ENCODE measurements at regions not wholly inside any gene's neighbourhood (a gene's known extent, or its start where the extent isn't known, plus 50 kb on each side); places are given as distances from the start of the nearest gene placed in this dataset.

DNA sequence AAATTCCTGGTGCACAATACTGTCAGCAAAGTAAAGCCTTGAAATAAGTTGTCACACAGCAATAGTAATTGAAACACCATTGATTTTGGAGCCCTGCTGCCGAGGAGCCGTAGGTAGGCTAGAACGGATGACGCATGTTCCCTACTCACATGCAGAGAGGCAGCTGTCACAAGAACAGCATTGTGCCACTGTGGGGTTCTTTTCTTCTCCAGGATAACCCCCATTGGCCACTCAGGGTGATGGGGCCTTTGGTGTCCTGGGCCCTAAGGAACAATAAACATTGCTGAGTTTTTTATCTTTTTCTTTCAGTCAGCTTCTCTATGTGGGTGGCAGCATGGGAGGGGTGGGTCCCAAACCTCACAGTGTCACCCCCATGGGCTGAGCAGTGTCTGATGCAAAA lies 542.3 kb downstream of the BCOR start:
- no peak for DNase-seq (ENCODE audit: low spot score)
- Histone ChIP-seq H3K27ac (no peak overlapping the region), H3K9me3 (peaks cover 0 to 9% of the 10 kb centered on the region in 2 donors), H3K4me1 (no peaks in the 10 kb centered on the region), H3K27me3 (no peaks in the 10 kb centered on the region), H3K36me3 (no peaks in the 10 kb centered on the region), H3K4me3 (no peak overlapping the region)
- TF ChIP-seq, protein P1, sequence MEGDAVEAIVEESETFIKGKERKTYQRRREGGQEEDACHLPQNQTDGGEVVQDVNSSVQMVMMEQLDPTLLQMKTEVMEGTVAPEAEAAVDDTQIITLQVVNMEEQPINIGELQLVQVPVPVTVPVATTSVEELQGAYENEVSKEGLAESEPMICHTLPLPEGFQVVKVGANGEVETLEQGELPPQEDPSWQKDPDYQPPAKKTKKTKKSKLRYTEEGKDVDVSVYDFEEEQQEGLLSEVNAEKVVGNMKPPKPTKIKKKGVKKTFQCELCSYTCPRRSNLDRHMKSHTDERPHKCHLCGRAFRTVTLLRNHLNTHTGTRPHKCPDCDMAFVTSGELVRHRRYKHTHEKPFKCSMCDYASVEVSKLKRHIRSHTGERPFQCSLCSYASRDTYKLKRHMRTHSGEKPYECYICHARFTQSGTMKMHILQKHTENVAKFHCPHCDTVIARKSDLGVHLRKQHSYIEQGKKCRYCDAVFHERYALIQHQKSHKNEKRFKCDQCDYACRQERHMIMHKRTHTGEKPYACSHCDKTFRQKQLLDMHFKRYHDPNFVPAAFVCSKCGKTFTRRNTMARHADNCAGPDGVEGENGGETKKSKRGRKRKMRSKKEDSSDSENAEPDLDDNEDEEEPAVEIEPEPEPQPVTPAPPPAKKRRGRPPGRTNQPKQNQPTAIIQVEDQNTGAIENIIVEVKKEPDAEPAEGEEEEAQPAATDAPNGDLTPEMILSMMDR (IDR thresholded peaks at IDR 0.05), result no peak

GRCh38 chrX:39556056-39556455 lies 541.7 kb downstream of the BCOR start:
- Histone ChIP-seq H3K9me3 (peaks cover 0 to 9% of the 10 kb centered on the region in 2 donors), H3K27me3 (no peaks in the 10 kb centered on the region), H3K4me3 (no peak overlapping the region), H3K36me3 (no peaks in the 10 kb centered on the region), H3K27ac (no peak overlapping the region), H3K4me1 (no peaks in the 10 kb centered on the region)
- no peak for DNase-seq (ENCODE audit: low spot score)
- TF ChIP-seq, protein P1 (IDR thresholded peaks at IDR 0.05), result no peak

DNA sequence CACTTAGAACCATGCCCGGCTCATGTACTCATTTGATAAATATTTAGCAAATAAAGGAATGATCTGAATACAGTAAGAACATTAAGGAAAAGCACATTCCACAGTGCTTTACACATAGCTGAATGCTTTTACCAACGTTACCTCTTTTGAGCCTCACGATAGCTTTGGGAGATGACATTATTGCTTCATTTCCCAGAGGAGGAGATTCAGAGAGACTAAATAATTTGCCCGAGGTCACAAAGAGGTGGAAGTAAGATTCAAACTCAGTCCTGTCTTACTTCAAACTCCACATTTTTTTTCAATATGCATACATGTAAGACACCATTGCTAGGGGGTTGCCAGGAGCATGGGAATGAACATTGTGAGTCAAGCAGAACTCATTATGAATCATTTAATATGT lies 538.5 kb downstream of the BCOR start:
- DNase-seq (ENCODE audit: low spot score), result no peak
- no peaks in the 10 kb centered on the region for H3K36me3 ChIP-seq
- no peaks in the 10 kb centered on the region for H3K4me1 ChIP-seq
- no peak overlapping the region for H3K4me3 ChIP-seq
- no peaks in the 10 kb centered on the region for H3K27me3 ChIP-seq
- H3K9me3 ChIP-seq, result no peaks in the 10 kb centered on the region
- TF ChIP-seq, protein P1 (IDR thresholded peaks at IDR 0.05), result no peak
- no peak overlapping the region for H3K27ac ChIP-seq

GRCh38 chrX:39560271-39560670 lies 537.5 kb downstream of the BCOR start:
- Histone ChIP-seq H3K4me3 (no peak overlapping the region), H3K36me3 (no peaks in the 10 kb centered on the region), H3K4me1 (no peaks in the 10 kb centered on the region), H3K9me3 (no peaks in the 10 kb centered on the region), H3K27ac (no peak overlapping the region), H3K27me3 (no peaks in the 10 kb centered on the region)
- TF ChIP-seq, protein P1 (IDR thresholded peaks at IDR 0.05), result no peak
- no peak for DNase-seq (ENCODE audit: low spot score)

DNA sequence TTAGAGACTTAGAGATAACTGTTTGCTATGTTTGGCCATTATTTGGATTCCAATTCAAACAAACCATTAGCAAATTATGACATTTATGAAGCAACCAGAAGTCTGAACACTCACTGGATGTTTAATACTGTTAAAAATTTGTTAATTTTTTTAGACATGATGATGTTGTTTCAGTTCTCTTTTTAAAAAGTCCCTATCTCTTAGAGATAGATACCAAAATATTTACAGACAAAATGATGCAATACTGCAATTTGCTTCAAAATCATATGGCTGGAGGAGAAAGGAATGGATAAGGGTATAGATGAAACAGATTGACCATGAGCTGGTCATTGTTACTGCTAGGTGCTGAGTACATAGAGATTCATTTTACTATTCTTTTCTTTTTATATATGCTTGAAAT lies 534.6 kb downstream of the BCOR start:
- Histone ChIP-seq H3K27ac (no peak overlapping the region), H3K36me3 (no peaks in the 10 kb centered on the region), H3K27me3 (no peaks in the 10 kb centered on the region), H3K4me1 (no peaks in the 10 kb centered on the region), H3K9me3 (no peaks in the 10 kb centered on the region), H3K4me3 (no peak overlapping the region)
- TF ChIP-seq, protein P1 (IDR thresholded peaks at IDR 0.05), result no peak
- DNase-seq (ENCODE audit: low spot score), result no peak

GRCh38 chrX:39564751-39565150 lies 533.0 kb downstream of the BCOR start:
- H3K27me3 ChIP-seq, result no peaks in the 10 kb centered on the region
- H3K4me1 ChIP-seq, result no peaks in the 10 kb centered on the region

More at GRCh38 chrX:39564751-39565150, 533.0 kb downstream of the BCOR start:
- TF ChIP-seq, protein P1 (IDR thresholded peaks at IDR 0.05), result no peak
- H3K4me3 ChIP-seq, result no peak overlapping the region
- H3K27ac ChIP-seq, result no peak overlapping the region
- H3K36me3 ChIP-seq, result no peaks in the 10 kb centered on the region
- H3K9me3 ChIP-seq, result no peaks in the 10 kb centered on the region
- no peak for DNase-seq (ENCODE audit: low spot score)

Data from right atrium auricular region (tissue), 2 donors.